ENCODE measurements at regions not wholly inside any gene's neighbourhood (a gene's known extent, or its start where the extent isn't known, plus 50 kb on each side); places are given as distances from the start of the nearest gene placed in this dataset.

DNA sequence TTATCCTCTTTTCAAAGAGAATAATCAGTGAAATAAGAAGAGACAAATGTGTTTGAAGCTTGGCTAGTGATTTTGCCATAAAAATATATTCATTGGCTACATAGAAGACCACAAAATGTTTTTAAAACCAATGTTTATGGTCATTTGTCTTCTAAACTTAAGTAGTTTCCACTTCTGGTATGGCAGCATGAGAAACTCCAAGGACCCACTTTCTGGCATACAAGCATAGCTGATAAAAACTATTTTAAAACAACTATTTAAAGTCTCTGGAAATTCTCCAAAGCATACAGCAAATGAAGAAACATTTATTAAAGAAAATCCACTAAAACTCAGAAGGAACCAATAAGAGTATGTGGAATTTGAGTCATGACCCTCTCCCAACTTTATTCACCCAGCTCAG, 89.2 kb upstream of the TOMM7 start:
- DNase-seq (ENCODE audit: low spot score): no peak

DNA sequence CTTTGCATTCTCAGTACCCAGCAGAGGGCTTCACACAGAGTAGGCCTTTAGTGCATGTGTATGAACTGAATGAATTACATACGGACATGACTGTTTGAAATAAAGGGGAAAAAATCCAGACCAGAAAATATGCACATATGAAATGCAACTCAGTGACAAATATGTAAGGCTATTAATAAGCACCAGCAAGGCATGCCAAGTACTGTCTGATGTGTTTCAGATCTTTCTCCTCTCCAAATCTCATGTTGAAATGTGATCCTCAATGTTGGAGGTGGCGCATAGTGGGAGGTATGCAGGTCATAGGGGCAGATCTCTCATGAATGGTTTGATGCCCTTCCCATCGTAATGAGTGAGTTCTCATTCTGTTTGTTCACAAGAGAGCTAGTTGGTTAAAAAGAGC, 87.3 kb upstream of the TOMM7 start:
- no peak for DNase-seq (ENCODE audit: low spot score)

- no peak for DNase-seq (ENCODE audit: low spot score)
Observed at GRCh38 chr7:22907805-22908204, 85.2 kb upstream of the TOMM7 start.

GRCh38 chr7:22900784-22901183, 78.1 kb upstream of the TOMM7 start:
- DNase-seq (ENCODE audit: low spot score): no peak

DNA sequence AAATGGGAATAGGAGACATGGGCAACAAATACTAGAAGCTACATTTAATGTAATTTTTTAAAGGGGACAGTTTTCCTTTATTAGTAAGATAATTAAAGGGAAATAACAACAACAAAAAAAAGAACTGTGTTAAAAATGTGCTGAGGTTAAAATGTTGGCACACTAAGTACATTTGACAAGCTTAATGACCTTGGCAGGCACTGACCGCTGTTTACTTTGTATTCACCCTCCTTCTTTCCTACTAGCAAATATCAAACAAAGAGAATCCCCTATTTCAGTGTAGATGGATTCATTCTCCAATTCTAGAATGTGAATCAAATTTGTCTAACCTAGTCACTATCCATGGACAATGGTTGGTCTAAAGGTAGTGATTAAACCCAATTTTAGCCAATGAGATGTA, 77.5 kb upstream of the TOMM7 start:
- no peak for DNase-seq (ENCODE audit: low spot score)

GRCh38 chr7:22896917-22897316, 74.3 kb upstream of the TOMM7 start:
- no peak for DNase-seq (ENCODE audit: low spot score)

- DNase-seq (ENCODE audit: low spot score): no peak
Observed at GRCh38 chr7:22895828-22896165, 73.1 kb upstream of the TOMM7 start.

GRCh38 chr7:22895140-22895827, 72.6 kb upstream of the TOMM7 start:
- peak; percentile 18 for DNase-seq (ENCODE audit: low spot score)

DNA sequence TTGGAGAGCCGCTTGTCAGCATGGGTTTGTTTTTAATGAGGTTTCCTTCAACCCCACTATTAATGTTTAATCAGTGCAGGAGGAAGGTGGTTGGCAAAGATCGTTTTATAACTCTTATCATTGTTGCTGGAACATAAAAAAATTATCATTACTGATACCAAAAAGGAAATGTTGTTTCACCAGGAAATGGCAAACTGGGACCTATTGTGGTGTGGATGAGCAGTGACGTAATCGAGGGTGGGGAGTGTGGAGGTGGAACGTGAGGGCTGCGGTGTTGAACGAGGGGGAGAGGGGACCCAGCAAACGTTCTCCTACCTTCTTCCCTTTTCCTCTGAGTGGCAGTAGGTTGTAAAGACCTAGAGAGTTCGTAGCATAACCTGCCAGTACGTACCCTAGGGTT, 71.9 kb upstream of the TOMM7 start:
- no peak for DNase-seq (ENCODE audit: low spot score)

- DNase-seq (ENCODE audit: low spot score): no peak
Observed at GRCh38 chr7:22890773-22891172, 68.1 kb upstream of the TOMM7 start.

- no peak for DNase-seq (ENCODE audit: low spot score)
Observed at GRCh38 chr7:22885797-22886261, 63.2 kb upstream of the TOMM7 start.

- no peak for DNase-seq (ENCODE audit: low spot score)
Observed at GRCh38 chr7:22884911-22885788, 62.5 kb upstream of the TOMM7 start.

DNA sequence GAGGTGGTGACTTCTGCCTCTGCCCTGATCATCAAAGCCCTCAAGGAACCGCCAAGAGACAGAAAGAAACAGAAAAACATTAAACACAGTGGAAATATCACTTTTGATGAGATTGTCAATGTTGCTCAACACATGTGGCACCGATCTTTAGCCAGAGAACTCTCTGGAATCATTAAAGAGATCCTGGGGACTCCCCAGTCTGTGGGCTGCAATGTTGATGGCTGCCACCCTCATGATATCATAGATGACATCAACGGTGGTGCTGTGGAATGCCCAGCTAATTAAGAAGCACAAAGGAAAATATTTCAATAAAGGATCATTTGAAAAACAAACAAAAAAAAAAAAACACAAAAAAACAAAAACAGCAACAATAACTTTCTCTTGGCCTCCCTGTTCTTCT, 59.5 kb upstream of the TOMM7 start:
- DNase-seq (ENCODE audit: low spot score): peak; percentile 35

GRCh38 chr7:22879709-22880306, 57.2 kb upstream of the TOMM7 start:
- no peak for DNase-seq (ENCODE audit: low spot score)

DNA sequence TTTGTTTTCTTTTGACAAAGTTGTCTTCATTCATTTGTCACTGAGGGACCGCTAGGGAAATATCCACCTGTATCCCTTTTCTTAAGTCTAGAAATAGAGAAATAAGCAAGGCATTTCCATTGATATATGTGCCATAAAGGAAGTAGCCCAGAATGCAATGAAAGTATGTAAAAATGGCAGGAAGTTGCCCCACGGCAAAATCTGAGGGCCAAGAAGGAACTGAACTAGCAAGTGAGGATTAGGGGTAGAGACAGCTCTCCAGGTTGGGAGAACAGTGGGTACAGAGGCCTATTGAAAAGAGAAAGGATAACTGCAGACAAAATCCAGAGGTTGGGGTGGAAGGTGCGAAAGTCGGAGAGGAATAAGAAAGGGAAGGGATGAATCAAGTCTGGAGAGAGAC, 56.6 kb upstream of the TOMM7 start:
- DNase-seq (ENCODE audit: low spot score): no peak

- no peak for DNase-seq (ENCODE audit: low spot score)
Observed at GRCh38 chr7:22876986-22877729, 54.5 kb upstream of the TOMM7 start.

- DNase-seq (ENCODE audit: low spot score): no peak
Observed at GRCh38 chr7:22875470-22875869, 52.8 kb upstream of the TOMM7 start.

- DNase-seq (ENCODE audit: low spot score): no peak
Observed at GRCh38 chr7:22874904-22875303, 52.3 kb upstream of the TOMM7 start.

Measured in AG20443 (cell line).